WI38 (cell line): ENCODE measurements at regions not wholly inside any gene's neighbourhood (a gene's known extent, or its start where the extent isn't known, plus 50 kb on each side); places are given as distances from the start of the nearest gene placed in this dataset.

Experiments
- H3K4me3 ChIP-seq: 2 replicates; pipeline ENCODE4 v1.5.1; 2011; ENCODE audit warnings: low read depth, mild to moderate bottlenecking, control low read depth, low read length
- TF ChIP-seq, protein P1 (sequence below): IDR thresholded peaks from 2 replicates; pipeline ENCODE4 v1.5.1; 2012; ENCODE audit warnings: low read depth, mild to moderate bottlenecking, control low read depth, low read length

DNA sequence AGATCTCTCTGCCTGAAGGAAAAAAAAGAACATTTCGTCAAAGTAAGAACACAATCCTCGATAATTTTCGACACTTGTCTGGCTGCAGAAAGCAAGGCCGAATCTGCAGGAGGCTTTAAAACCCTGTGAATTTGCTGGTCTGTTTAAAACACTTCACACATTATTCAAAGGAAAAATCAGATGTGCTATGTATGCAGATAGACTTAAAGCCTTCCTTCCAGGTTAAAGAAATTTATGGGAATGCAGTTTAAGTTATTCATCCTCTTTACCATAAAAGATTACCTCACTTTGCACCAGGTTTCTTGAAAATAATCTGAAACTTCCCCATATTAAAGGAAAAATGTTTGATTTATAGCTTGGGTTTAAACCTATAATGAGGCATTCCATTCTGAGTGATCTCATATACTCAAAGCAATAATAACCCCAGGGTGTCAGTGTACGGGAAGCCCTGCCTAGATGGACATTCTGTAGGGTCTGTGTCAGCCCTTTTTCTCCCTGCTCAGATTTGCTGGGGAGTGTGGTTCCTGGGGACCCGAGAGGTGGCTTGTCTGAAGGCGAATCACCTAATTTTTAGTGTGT, 323.5 kb upstream of the SLC24A2 start:
- TF ChIP-seq, protein P1, sequence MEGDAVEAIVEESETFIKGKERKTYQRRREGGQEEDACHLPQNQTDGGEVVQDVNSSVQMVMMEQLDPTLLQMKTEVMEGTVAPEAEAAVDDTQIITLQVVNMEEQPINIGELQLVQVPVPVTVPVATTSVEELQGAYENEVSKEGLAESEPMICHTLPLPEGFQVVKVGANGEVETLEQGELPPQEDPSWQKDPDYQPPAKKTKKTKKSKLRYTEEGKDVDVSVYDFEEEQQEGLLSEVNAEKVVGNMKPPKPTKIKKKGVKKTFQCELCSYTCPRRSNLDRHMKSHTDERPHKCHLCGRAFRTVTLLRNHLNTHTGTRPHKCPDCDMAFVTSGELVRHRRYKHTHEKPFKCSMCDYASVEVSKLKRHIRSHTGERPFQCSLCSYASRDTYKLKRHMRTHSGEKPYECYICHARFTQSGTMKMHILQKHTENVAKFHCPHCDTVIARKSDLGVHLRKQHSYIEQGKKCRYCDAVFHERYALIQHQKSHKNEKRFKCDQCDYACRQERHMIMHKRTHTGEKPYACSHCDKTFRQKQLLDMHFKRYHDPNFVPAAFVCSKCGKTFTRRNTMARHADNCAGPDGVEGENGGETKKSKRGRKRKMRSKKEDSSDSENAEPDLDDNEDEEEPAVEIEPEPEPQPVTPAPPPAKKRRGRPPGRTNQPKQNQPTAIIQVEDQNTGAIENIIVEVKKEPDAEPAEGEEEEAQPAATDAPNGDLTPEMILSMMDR, result no peak

DNA sequence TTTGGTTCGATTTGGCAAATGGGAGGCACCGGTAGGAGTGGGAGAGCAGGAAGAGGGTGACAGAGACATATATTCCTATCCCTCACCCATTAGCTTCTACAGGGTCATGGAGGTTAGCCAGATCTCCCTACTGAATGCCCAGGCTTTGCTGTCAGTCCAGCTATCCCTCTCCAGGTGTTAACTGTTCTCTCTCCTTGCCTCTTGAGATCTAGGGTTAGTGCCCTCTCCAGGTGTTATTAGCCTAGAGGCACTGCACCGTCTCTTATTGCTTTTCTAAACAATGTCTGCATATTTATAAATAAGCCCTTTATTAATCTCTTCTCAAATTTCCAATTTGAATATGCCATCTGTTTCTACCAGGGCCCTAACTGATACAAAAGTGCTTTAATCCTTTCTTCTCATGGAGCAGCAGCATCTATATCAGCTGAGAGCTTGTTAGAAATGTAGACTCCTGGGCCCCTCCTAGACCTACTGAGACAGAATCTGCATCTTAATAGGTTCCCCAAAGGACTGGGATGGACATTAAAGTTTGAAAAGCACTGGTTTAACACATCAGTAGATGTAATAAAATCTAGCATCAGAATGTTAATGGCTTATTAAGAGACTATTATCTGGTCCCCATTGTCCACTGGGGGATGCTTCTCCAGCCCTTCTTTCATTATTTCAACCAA, 322.5 kb upstream of the SLC24A2 start:
- no peak overlapping the region for H3K4me3 ChIP-seq
- TF ChIP-seq, protein P1, result no peak

More for the DNA sequence above, 323.5 kb upstream of the SLC24A2 start:
- H3K4me3 ChIP-seq, result no peak overlapping the region

DNA sequence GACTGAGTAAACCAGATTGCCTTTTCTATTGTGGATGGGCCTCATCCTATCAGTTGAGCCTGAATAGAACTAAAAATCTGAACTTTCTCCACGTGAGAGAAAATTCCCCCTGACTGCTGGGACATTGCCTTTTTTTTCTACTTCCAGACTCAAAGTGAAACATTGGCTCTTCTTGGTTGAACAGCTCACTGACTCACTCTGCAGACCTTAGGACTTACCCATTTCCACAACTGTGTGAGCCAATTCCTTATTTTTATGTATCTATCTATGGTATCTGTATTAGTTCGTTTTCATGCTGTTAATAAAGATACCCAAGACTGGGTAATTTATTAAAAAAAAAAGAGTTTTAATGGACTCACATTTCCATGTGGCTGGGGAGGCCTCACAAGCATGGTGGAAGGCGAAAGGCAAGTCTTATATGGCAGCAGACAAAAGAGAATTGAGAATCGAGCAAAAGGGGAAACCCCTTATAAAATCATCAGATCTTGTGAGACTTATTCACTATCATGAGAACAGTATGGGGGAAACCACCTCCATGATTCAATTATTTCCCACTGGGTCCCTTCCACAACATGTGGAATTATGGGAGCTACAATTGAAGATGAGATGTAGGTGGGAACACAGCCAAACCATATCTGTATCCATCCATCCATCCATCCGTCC, 306.7 kb upstream of the SLC24A2 start:
- TF ChIP-seq, protein P1, result no peak

DNA sequence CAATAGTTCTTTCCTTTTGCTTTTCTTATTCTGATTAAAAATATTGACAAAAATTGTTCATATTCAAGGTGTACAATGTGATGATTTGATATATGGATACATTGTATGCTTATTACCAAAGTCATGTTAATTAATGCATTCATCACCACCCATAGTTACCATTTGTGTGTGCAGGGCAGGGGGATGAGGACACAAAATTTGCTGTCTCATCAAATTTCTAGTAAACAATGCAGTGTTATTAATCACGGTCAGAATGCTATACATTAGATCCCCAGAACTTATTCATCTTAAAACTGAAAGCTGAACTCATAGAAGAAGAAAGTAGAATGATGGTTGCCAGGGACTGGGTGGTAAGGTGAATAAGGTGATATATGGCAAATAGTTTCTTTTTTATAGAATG, 303.7 kb upstream of the SLC24A2 start:
- H3K4me3 ChIP-seq, result no peak overlapping the region
- TF ChIP-seq, protein P1, result no peak

More for the DNA sequence above, 306.7 kb upstream of the SLC24A2 start:
- H3K4me3 ChIP-seq, result no peak overlapping the region

DNA sequence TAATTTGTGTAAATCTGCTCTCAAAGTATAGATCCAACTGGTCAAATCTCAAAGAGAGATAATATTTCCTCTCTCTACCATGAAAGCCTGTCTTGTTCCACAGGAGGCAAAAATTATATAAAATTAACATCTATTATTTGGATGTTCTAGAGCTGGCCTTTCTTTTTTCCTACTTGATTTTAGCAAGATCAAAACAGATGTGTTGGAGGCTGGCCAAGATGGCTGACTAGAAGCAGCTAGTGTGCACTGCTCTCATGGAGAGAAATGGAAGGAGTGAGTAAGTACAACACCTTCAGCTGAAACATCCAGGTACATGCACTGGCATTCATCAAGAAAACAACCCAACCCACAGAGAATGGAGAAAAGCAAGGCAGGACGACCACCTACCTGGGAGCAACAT, 298.6 kb upstream of the SLC24A2 start:
- TF ChIP-seq, protein P1, result no peak
- H3K4me3 ChIP-seq, result no peak overlapping the region

DNA sequence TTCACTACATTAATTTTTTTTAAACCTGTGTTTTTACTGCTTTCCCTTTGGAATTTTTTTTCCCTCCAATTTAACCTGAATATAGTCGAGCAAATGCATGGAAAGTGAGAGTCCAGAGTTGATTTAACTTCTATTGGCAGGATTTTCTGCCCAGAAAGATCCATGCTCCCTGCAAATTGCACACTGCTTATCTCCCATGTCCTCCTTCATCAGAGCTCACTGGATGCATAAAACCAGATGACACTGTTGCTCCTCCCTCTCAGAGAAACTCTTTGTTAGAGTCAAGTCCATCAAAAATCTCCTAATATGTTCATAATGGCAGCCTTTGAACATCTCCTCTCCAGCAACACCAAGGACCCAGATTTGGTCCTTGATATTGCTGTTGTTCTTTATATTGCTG, 297.0 kb upstream of the SLC24A2 start:
- H3K4me3 ChIP-seq, result no peak overlapping the region
- TF ChIP-seq, protein P1, result no peak

DNA sequence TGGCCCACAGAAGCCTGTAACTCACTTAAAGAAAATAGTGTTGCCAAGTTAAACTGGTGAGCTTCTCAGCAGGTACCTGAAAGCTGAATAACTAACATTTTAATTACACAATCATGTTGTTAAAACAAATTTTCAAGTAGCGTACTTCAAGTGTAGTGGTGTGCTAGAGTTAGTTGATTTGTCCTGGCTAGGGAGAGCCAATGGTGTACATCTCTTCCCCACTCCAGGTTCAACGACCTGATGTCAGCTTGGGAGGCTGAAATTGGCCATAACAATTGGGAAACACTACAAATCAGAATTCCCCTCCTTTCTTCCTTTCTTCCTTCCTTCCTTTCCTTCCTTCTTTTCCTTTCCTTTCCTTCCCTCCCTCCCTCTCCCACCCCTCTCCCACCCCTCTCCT, 295.3 kb upstream of the SLC24A2 start:
- TF ChIP-seq, protein P1, result no peak
- H3K4me3 ChIP-seq, result no peak overlapping the region
